Panc1 (cell line): ENCODE measurements at regions not wholly inside any gene's neighbourhood (a gene's known extent, or its start where the extent isn't known, plus 50 kb on each side); places are given as distances from the start of the nearest gene placed in this dataset.

ENCODE experiments used
- ATAC-seq: fragments of 200-7000 bp; cut with Tn5 transposase; 2 replicates; pipeline ENCODE4 v1.9.1; 2020; ENCODE audit warnings: mild to moderate bottlenecking, moderate library complexity
- BruUV-seq: library from RNA; stranded (reverse); fragments of 400-500 nt; replicated peaks from 2 replicates; lab custom pipeline; 2021; lab: Mats Ljungman, UMichigan
- CTCF ChIA-PET: fragments of 300-600 bp; sonication (Branson Sonifier 250); formaldehyde crosslinking; loops from one replicate; lab custom pipeline; 2022; ENCODE audit warnings: antibody characterized with exemption; lab: Charles Lee
- POLR2A ChIA-PET: fragments of 300-600 bp; sonication (Branson Sonifier 250); formaldehyde crosslinking; loops from one replicate; lab custom pipeline; 2022; ENCODE audit warnings: antibody characterized with exemption; lab: Charles Lee
- DNase-seq: peaks from one replicate; pipeline ENCODE4 v3.0.0-alpha.2; 2010; ENCODE audit warnings: low read depth, low spot score
- H3K27ac ChIP-seq: 2 replicates; pipeline ENCODE4 v1.5.1; 2011; ENCODE audit warnings: mild to moderate bottlenecking, low read length, inconsistent platforms
- H3K27me3 ChIP-seq: fragments of 200-500 bp; sonication (Bioruptor generic); 2 replicates; pipeline ENCODE4 v1.6.0; 2014; ENCODE audit warnings: low read length, inconsistent platforms; ENCODE audit not compliant: control insufficient read depth, insufficient read depth
- H3K36me3 ChIP-seq: fragments of 200-500 bp; sonication (Bioruptor generic); 2 replicates; pipeline ENCODE4 v1.5.1; 2014; ENCODE audit warnings: inconsistent platforms, mild to moderate bottlenecking, low read length, moderate library complexity; ENCODE audit not compliant: control insufficient read depth, insufficient read depth
- H3K4me1 ChIP-seq: 2 replicates; pipeline ENCODE4 v1.5.1; 2011; ENCODE audit warnings: inconsistent platforms, mild to moderate bottlenecking, low read length, moderate library complexity; ENCODE audit not compliant: control insufficient read depth, insufficient read depth
- H3K4me3 ChIP-seq, 2 experiments: 2 replicates each; pipeline ENCODE4 v1.5.1; 2011 to 2012; ENCODE audit warnings: low read depth in 2 of 2, low read length in 2 of 2, mild to moderate bottlenecking in 2 of 2, inconsistent platforms in 1 of 2, moderate library complexity in 1 of 2
- H3K9me3 ChIP-seq: fragments of 200-500 bp; sonication (Bioruptor generic); 2 replicates; pipeline ENCODE4 v1.5.1; 2014; ENCODE audit warnings: low read depth, mild to moderate bottlenecking, inconsistent platforms, low read length, moderate library complexity; ENCODE audit not compliant: control insufficient read depth, insufficient read depth
- POLR2AphosphoS5 ChIP-seq: IDR thresholded peaks from 2 replicates; pipeline ENCODE4 v1.6.1; 2012; ENCODE audit warnings: mild to moderate bottlenecking, low read depth, low read length, moderate library complexity
- SIN3A ChIP-seq: IDR thresholded peaks from 2 replicates; pipeline ENCODE4 v1.6.1; 2012; ENCODE audit warnings: low read depth, mild to moderate bottlenecking, low read length, moderate library complexity, borderline replicate concordance; ENCODE audit not compliant: insufficient read depth
- TCF7L2 ChIP-seq: IDR thresholded peaks from 2 replicates; pipeline ENCODE4 v1.6.1; 2011; ENCODE audit warnings: mild to moderate bottlenecking, low read depth, low read length, inconsistent platforms
- in situ Hi-C: cut with HindIII; loops from 2 replicates; pipeline ENCODE4 v1.10.0; 2016; ENCODE audit warnings: low sequenced_read_pairs, low pct_unique_long_range_greater_than_20kb
- intact Hi-C: fragments of 100-400 bp; cut with micrococcal nuclease; formaldehyde crosslinking; loops from one replicate; pipeline ENCODE4 v1.10.0; 2022; ENCODE audit not compliant: unreplicated experiment
- TF ChIP-seq, protein P1 (sequence below): fragments of 450-650 bp; IDR thresholded peaks from 2 replicates; pipeline ENCODE4 v1.5.1; 2017; ENCODE audit warnings: mild to moderate bottlenecking
- TF ChIP-seq, protein P2 (sequence below), 2 experiments: IDR thresholded peaks; 2 replicates each; pipeline ENCODE4 v1.6.1; 2011 to 2012; ENCODE audit warnings: low read depth in 2 of 2, control low read depth in 1 of 2, low read length in 1 of 2, mild to moderate bottlenecking in 1 of 2, moderate library complexity in 1 of 2; ENCODE audit not compliant: insufficient read depth in 1 of 2

DNA sequence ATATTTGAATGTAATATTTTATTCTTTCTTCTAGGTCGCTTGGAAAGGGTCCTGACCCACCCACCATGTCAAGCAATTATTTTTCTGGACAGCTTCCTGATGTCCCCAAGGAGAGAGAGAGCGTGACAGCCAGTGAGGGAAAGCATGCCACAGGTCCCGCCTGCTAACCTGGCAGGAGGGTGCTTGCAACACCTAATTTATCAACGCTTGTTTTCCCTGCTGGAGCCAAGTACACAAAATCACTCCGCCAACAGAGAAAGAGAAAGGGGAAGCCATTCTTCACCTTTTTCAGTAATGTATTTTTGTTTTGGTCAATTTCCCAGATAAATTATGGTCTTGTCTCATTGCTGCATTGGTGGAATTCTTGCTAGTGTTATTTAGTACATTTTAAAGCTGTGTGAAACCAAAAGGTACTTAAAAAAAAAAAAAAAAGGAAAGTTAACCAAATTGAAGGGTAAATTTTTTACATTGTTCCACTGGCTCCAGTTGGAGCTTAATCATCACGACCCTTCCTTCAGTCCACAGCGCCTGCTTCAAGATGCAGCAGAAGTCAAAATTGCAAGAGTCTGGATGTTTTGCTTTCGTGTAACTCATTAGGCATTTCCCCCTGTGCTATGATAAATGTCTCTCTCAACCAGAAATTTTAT lies 88.5 kb upstream of the COPS8 start:
- Histone ChIP-seq H3K4me1 (no peaks in the 10 kb centered on the region), H3K27ac (no peak overlapping the region), H3K4me3 (no peak overlapping the region), H3K27me3 (peaks cover 33% of the 10 kb centered on the region), H3K9me3 (no peaks in the 10 kb centered on the region), H3K36me3 (no peaks in the 10 kb centered on the region)
- DNase-seq (no peak), ATAC-seq (no peak)
- TF ChIP-seq TCF7L2 (no peak), SIN3A (no peak), POLR2AphosphoS5 (no peak)
- TF ChIP-seq, protein P1, sequence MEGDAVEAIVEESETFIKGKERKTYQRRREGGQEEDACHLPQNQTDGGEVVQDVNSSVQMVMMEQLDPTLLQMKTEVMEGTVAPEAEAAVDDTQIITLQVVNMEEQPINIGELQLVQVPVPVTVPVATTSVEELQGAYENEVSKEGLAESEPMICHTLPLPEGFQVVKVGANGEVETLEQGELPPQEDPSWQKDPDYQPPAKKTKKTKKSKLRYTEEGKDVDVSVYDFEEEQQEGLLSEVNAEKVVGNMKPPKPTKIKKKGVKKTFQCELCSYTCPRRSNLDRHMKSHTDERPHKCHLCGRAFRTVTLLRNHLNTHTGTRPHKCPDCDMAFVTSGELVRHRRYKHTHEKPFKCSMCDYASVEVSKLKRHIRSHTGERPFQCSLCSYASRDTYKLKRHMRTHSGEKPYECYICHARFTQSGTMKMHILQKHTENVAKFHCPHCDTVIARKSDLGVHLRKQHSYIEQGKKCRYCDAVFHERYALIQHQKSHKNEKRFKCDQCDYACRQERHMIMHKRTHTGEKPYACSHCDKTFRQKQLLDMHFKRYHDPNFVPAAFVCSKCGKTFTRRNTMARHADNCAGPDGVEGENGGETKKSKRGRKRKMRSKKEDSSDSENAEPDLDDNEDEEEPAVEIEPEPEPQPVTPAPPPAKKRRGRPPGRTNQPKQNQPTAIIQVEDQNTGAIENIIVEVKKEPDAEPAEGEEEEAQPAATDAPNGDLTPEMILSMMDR, result no peak
- TF ChIP-seq, protein P2, sequence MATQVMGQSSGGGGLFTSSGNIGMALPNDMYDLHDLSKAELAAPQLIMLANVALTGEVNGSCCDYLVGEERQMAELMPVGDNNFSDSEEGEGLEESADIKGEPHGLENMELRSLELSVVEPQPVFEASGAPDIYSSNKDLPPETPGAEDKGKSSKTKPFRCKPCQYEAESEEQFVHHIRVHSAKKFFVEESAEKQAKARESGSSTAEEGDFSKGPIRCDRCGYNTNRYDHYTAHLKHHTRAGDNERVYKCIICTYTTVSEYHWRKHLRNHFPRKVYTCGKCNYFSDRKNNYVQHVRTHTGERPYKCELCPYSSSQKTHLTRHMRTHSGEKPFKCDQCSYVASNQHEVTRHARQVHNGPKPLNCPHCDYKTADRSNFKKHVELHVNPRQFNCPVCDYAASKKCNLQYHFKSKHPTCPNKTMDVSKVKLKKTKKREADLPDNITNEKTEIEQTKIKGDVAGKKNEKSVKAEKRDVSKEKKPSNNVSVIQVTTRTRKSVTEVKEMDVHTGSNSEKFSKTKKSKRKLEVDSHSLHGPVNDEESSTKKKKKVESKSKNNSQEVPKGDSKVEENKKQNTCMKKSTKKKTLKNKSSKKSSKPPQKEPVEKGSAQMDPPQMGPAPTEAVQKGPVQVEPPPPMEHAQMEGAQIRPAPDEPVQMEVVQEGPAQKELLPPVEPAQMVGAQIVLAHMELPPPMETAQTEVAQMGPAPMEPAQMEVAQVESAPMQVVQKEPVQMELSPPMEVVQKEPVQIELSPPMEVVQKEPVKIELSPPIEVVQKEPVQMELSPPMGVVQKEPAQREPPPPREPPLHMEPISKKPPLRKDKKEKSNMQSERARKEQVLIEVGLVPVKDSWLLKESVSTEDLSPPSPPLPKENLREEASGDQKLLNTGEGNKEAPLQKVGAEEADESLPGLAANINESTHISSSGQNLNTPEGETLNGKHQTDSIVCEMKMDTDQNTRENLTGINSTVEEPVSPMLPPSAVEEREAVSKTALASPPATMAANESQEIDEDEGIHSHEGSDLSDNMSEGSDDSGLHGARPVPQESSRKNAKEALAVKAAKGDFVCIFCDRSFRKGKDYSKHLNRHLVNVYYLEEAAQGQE (IDR thresholded peaks at IDR 0.05; ENCODE audit: insufficient read depth in 1 of 2, low read depth in 2 of 2, low read length in 1 of 2), result no peak
- POLR2A ChIA-PET, result no interaction called here
- in situ Hi-C loops (no loop called here), intact Hi-C loops (no loop called here)
- CTCF ChIA-PET, result no interaction called here
- no TSS peak for BruUV-seq

DNA sequence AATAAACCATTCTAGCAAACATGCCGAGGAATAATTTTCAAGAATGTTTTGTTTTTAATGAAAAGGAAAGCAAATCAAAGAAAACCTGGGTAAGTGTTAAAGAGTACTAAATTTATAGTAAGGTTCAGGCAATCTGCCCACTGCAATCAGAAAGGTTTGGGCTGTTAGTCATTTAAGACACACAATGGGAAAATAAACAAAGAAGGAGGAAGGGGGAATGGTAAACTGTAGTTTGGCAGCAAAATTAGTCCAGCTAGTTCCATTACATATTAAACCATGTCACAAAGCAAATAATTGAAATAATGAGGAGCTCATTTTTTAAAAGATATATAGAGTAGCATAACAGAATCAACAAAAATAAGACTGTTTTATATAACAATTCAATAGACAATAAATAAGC lies 87.5 kb upstream of the COPS8 start:
- no peaks in the 10 kb centered on the region for H3K36me3 ChIP-seq
- no peak overlapping the region for H3K27ac ChIP-seq
- intact Hi-C loops (no loop called here), in situ Hi-C loops (no loop called here)
- BruUV-seq, result no TSS peak
- H3K4me1 ChIP-seq, result no peaks in the 10 kb centered on the region
- ChIA-PET POLR2A (no interaction called here), CTCF (no interaction called here)
- H3K4me3 ChIP-seq, result no peak overlapping the region
- H3K9me3 ChIP-seq, result no peaks in the 10 kb centered on the region
- ATAC-seq, result no peak
- peaks cover 29% of the 10 kb centered on the region for H3K27me3 ChIP-seq
- DNase-seq, result no peak
- TF ChIP-seq TCF7L2 (no peak), POLR2AphosphoS5 (no peak), SIN3A (no peak)
- TF ChIP-seq, protein P2 (IDR thresholded peaks at IDR 0.05; ENCODE audit: insufficient read depth in 1 of 2, low read depth in 2 of 2, low read length in 1 of 2), result no peak
- TF ChIP-seq, protein P1, result no peak
